GM23248 (cell line): ENCODE measurements at regions not wholly inside any gene's neighbourhood (a gene's known extent, or its start where the extent isn't known, plus 50 kb on each side); places are given as distances from the start of the nearest gene placed in this dataset.

Experiments used
- EZH2 ChIP-seq: fragments of 200-600 bp; sonication (generic); IDR thresholded peaks from 2 replicates; pipeline ENCODE4 v1.6.1; 2018; ENCODE audit warnings: antibody characterized with exemption, mild to moderate bottlenecking; ENCODE audit not compliant: insufficient read depth, poor library complexity, severe bottlenecking
- EZH2phosphoT487 ChIP-seq: fragments of 200-600 bp; sonication (generic); IDR thresholded peaks from 2 replicates; pipeline ENCODE4 v1.6.1; 2018; ENCODE audit warnings: antibody characterized with exemption, moderate library complexity, mild to moderate bottlenecking, low read depth; ENCODE audit not compliant: insufficient read depth

DNA sequence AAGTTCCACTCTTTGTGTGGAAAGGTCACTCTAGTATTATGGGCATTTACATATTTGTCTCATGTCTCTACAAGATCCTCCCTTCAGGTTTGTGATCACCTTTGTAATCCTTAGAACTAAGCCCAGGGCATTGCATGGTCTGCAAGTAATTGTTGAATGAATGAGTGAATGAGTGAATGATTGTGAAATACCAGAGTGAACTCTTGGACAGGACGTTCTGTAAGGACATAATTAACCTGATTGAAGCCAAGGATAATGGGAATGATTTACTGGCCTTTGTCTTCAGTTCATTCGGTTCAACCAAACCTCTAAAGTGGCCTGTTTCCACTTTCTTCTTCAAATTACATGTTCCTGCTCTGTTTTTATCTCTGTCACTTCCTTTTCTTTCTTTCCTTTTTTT lies 83.0 kb upstream of the TSPAN2 start:
- no peak for TF ChIP-seq EZH2phosphoT487
- no peak for TF ChIP-seq EZH2
